ENCODE measurements at regions not wholly inside any gene's neighbourhood (a gene's known extent, or its start where the extent isn't known, plus 50 kb on each side); places are given as distances from the start of the nearest gene placed in this dataset.

GRCh38 chr11:111010391-111011274, 234.9 kb upstream of the POU2AF2 start:
- no peak for TF ChIP-seq REST (IDR thresholded peaks at IDR 0.05; ENCODE audit: low read depth)
- no peak for TF ChIP-seq YY1 (IDR thresholded peaks at IDR 0.05; ENCODE audit: low read depth)
- no peak for TF ChIP-seq CREB1 (IDR thresholded peaks at IDR 0.05; ENCODE audit: low read depth)
- no peak for TF ChIP-seq USF1 (IDR thresholded peaks at IDR 0.05)
- no peak for TF ChIP-seq RAD21 (IDR thresholded peaks at IDR 0.05; ENCODE audit: low read depth)
- TF ChIP-seq EP300 (IDR thresholded peaks at IDR 0.05; ENCODE audit: borderline replicate concordance) = no peak
- no peak for TF ChIP-seq NFIC (IDR thresholded peaks at IDR 0.05)
- TF ChIP-seq EGR1 (IDR thresholded peaks at IDR 0.05) = no peak

Measured in Ishikawa (cell line).